ENCODE measurements at regions not wholly inside any gene's neighbourhood (a gene's known extent, or its start where the extent isn't known, plus 50 kb on each side); places are given as distances from the start of the nearest gene placed in this dataset.

DNA sequence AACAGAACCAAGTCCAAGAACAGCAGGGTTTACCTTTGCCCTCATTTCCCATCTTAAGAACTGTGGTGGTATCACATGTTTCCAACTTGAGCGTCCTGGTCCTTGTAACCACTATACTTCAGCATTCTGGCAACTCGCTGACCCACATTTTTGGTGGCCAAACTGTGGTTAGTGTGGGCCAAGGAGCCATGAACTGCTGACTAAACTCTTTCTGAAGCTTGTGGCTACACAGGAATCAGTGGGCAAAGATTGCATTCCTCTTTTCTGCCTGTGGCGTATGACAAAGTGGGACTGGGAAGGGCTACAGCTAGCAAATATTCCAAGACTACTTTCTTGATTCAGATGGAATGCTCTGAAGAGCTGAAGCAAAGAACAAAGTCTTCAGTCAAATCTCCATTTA, 106.3 kb upstream of the MID1 start:
- 65% methylated on average over 3 of the region's 3 CpGs for WGBS
- H3K36me3 ChIP-seq, result no peaks in the 10 kb centered on the region
- no peak for DNase-seq (ENCODE audit: extremely low spot score)
- no peaks in the 10 kb centered on the region for H3K9me3 ChIP-seq
- intact Hi-C loops (cut with DNase I), result loop anchor here (10.0 kb wide), 1 partner anchor 92 kb away; no protein-coding TSS in a partner anchor
- H3K4me3 ChIP-seq, result no peak overlapping the region
- H3K27ac ChIP-seq (replicated peaks in 1 of 4), result no peak overlapping the region
- H3K27me3 ChIP-seq, result no peaks in the 10 kb centered on the region
- H3K4me1 ChIP-seq, result peaks cover 0 to 8% (median 0%) of the 10 kb centered on the region in 4 donors
- TF ChIP-seq EP300 (IDR thresholded peaks at IDR 0.05) (no peak), POLR2AphosphoS5 (IDR thresholded peaks at IDR 0.05) (no peak), POLR2A (IDR thresholded peaks at IDR 0.05; ENCODE audit: low read depth) (no peak)
- TF ChIP-seq, protein P1, sequence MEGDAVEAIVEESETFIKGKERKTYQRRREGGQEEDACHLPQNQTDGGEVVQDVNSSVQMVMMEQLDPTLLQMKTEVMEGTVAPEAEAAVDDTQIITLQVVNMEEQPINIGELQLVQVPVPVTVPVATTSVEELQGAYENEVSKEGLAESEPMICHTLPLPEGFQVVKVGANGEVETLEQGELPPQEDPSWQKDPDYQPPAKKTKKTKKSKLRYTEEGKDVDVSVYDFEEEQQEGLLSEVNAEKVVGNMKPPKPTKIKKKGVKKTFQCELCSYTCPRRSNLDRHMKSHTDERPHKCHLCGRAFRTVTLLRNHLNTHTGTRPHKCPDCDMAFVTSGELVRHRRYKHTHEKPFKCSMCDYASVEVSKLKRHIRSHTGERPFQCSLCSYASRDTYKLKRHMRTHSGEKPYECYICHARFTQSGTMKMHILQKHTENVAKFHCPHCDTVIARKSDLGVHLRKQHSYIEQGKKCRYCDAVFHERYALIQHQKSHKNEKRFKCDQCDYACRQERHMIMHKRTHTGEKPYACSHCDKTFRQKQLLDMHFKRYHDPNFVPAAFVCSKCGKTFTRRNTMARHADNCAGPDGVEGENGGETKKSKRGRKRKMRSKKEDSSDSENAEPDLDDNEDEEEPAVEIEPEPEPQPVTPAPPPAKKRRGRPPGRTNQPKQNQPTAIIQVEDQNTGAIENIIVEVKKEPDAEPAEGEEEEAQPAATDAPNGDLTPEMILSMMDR (IDR thresholded peaks at IDR 0.05), result no peak

DNA sequence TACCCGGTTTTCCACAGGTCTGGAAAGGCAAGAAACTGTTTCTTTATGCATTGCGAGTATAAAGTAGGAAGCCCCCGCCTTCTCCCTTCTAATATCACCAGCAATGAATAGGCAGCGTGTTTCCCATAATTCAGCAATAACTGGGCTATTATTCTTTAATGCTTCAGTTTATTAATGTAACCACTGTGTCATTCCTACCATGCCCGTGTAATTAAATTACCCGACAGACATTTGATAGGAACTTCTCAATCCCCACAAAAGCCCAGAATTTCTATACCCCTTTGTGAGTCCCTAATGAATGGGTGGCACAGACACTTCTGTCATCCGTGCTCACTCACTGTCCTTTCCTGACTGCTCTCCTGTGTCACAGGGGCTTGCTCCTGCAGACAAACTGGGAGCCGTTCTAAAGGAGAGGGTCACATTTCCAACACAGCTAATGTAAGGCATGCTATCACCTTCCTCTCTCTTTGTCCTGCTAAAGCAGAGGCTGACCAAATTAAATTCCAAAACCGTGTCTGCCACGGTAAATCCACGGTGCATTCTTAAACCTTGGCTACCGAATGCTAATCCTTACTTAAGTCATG, 108.5 kb upstream of the MID1 start:
- WGBS, result 79% methylated on average over 12 of the region's 12 CpGs
- Histone ChIP-seq H3K4me1 (no peaks in the 10 kb centered on the region), H3K4me3 (no peak overlapping the region), H3K27ac (replicated peaks in 1 of 4) (no peak overlapping the region), H3K9me3 (no peaks in the 10 kb centered on the region), H3K36me3 (no peaks in the 10 kb centered on the region), H3K27me3 (no peaks in the 10 kb centered on the region)
- DNase-seq (ENCODE audit: extremely low spot score), result no peak
- TF ChIP-seq POLR2AphosphoS5 (IDR thresholded peaks at IDR 0.05), result no peak
- TF ChIP-seq, protein P1 (IDR thresholded peaks at IDR 0.05), result no peak
- TF ChIP-seq EP300 (IDR thresholded peaks at IDR 0.05), result no peak
- no peak for TF ChIP-seq POLR2A (IDR thresholded peaks at IDR 0.05; ENCODE audit: low read depth)
- intact Hi-C loops (cut with DNase I), result loop anchor here (10.0 kb wide), 1 partner anchor 94 kb away; no protein-coding TSS in a partner anchor

DNA sequence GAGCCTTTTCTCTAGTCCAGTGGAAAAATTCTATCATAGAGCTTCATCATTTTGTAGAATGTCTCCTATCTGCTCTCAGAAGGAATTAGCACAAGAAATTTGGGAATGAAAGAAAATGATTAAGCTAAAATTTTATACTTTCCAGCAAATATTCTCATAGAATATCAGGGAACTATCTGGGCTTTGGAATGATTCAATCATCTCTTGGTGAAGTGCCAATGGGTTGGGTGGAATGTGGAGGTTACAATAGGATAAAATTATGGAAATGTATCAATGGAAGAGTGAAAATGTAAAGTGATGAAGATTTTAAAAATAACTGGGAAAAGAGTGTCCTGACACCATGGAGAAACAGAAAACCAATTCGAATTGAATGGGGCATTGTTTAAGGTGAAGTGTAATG, 119.0 kb upstream of the MID1 start:
- 43% methylated on average over 1 of the region's 1 CpG for WGBS
- Histone ChIP-seq H3K4me3 (no peak overlapping the region), H3K36me3 (no peaks in the 10 kb centered on the region), H3K4me1 (no peaks in the 10 kb centered on the region), H3K27ac (replicated peaks in 1 of 4) (no peak overlapping the region), H3K27me3 (no peaks in the 10 kb centered on the region), H3K9me3 (no peaks in the 10 kb centered on the region)
- TF ChIP-seq, protein P1 (IDR thresholded peaks at IDR 0.05), result no peak
- TF ChIP-seq POLR2AphosphoS5 (IDR thresholded peaks at IDR 0.05), result no peak
- TF ChIP-seq EP300 (IDR thresholded peaks at IDR 0.05), result no peak
- TF ChIP-seq POLR2A (IDR thresholded peaks at IDR 0.05; ENCODE audit: low read depth), result no peak
- no peak for DNase-seq (ENCODE audit: extremely low spot score)
- intact Hi-C loops (cut with DNase I), result no loop called here

DNA sequence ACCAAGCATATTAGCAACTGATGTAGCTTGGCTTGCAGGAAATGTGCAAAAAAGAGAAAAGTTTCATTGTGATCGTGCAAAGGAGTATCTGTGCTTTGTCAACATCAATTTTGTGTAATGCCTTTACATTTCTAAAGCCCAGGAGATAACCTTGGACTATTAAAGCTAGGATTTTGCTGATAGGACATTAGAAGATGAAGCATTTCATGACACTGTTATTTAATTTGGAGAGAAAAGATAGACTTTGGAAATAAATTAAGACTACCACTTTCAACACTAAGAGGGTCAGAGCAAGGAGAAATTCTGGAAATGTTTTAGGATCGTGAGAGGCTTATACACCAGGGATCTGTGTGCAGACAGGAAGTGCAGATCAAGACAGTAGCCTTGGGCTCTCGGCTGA, 120.6 kb upstream of the MID1 start:
- 49% methylated on average over 3 of the region's 3 CpGs for WGBS
- Histone ChIP-seq H3K27ac (replicated peaks in 1 of 4) (no peak overlapping the region), H3K27me3 (no peaks in the 10 kb centered on the region), H3K4me1 (no peaks in the 10 kb centered on the region), H3K9me3 (no peaks in the 10 kb centered on the region), H3K4me3 (no peak overlapping the region), H3K36me3 (no peaks in the 10 kb centered on the region)
- intact Hi-C loops (cut with DNase I), result no loop called here
- TF ChIP-seq EP300 (IDR thresholded peaks at IDR 0.05), result no peak
- no peak for DNase-seq (ENCODE audit: extremely low spot score)

DNA sequence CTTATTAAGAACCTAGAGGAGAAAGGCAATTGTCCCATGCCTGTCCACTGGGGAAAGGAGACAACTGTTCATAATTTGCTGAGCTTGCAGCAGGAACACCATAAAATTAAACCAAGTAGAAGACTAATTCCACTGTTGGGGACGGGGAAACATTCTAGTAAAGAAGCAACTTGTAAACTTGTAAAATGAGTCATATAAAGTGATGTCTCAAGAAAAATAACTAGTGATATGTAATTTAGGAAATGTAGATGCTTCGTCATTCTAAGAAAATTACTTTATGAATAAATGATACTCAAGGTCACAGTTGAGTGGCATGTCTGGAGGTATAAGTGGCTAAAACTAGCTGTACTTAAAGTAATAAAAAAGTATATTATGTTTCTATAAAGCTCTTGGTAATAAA, 121.2 kb upstream of the MID1 start:
- DNase-seq (ENCODE audit: extremely low spot score), result no peak
- WGBS, result 69% methylated on average over 2 of the region's 2 CpGs
- H3K27ac ChIP-seq (replicated peaks in 1 of 4), result no peak overlapping the region

More for the DNA sequence above, 121.2 kb upstream of the MID1 start:
- H3K36me3 ChIP-seq, result no peaks in the 10 kb centered on the region
- no peak overlapping the region for H3K4me3 ChIP-seq
- no peak for TF ChIP-seq EP300 (IDR thresholded peaks at IDR 0.05)
- no peak for TF ChIP-seq POLR2A (IDR thresholded peaks at IDR 0.05; ENCODE audit: low read depth)
- no peak for TF ChIP-seq POLR2AphosphoS5 (IDR thresholded peaks at IDR 0.05)
- TF ChIP-seq, protein P1 (IDR thresholded peaks at IDR 0.05), result no peak
- intact Hi-C loops (cut with DNase I), result no loop called here
- H3K27me3 ChIP-seq, result no peaks in the 10 kb centered on the region
- H3K9me3 ChIP-seq, result no peaks in the 10 kb centered on the region
- no peaks in the 10 kb centered on the region for H3K4me1 ChIP-seq
